Kidney tubule cell (primary cell): ENCODE measurements at regions not wholly inside any gene's neighbourhood (a gene's known extent, or its start where the extent isn't known, plus 50 kb on each side); places are given as distances from the start of the nearest gene placed in this dataset.
"Not testable (repeated sequence)": the region's sequence is repeated elsewhere in the genome, so short reads cannot be mapped to it uniquely, and the experiment has no call there.

Experiments used
- DNase-seq: peaks from one replicate; pipeline ENCODE4 v3.0.0-alpha.2; 2018; ENCODE audit warnings: low spot score

DNA sequence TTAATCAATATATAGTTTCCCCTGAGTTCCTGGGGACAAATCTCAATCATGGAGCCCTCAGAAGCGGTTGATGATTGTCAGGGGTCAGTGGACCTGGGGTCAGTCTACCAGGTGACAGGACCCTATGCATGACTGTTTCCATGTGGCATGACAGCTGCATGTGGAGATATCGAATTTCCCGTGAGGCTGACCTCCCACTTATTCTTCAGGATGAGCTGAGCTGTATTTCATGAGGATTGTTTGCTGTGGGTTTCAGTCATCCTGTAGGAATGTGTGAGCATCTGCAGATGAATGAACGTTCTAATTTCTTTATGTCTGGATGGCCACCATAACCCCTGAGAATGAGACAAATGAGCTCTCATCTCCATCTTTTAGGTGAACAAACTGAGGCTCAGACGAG, 93.0 kb upstream of the HES1 start:
- peak; percentile 85 for DNase-seq

- peak; percentile 82 for DNase-seq
Measured at GRCh38 chr3:194043516-194043915, 92.4 kb upstream of the HES1 start.

DNA sequence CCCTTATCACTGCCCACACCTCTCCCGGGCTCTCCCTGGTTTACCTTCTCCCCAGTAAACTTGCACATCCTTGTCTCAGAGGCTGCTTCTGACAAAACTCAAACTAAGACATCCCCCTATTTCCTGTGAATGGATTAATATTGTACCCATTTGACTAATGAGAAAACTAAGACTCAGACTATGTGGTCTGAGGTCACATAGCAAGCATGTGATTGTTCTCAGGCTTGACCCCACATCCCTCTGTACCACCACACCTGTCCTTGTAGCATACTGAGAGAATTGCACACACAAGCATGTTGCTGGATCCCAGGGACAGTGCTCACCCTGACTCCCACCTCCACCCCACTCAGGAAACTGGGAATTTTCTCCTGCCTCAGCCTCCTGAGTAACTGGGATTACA, 90.7 kb upstream of the HES1 start:
- DNase-seq, result peak; percentile 79

DNA sequence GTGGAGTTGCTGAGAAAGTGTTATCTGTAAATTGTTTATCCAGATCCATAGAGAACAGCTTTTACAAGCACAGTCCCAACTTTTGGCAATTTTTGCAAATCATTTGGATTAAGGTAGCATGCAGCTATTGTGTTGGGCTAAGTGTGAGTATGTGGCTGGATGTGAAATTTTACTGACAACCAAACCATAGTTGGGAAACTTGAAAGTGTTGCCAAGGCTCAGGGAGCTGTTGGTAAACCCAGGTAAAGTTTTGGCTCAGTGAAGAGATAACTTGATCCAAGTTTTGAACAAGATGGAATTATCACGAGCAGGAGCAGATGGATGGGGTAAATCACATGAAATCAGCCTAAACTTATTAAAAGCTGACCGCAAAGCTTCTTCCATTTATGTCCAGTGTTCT, 90.0 kb upstream of the HES1 start:
- no peak for DNase-seq

- no peak for DNase-seq
Measured at GRCh38 chr3:194046531-194046930, 89.4 kb upstream of the HES1 start.

DNA sequence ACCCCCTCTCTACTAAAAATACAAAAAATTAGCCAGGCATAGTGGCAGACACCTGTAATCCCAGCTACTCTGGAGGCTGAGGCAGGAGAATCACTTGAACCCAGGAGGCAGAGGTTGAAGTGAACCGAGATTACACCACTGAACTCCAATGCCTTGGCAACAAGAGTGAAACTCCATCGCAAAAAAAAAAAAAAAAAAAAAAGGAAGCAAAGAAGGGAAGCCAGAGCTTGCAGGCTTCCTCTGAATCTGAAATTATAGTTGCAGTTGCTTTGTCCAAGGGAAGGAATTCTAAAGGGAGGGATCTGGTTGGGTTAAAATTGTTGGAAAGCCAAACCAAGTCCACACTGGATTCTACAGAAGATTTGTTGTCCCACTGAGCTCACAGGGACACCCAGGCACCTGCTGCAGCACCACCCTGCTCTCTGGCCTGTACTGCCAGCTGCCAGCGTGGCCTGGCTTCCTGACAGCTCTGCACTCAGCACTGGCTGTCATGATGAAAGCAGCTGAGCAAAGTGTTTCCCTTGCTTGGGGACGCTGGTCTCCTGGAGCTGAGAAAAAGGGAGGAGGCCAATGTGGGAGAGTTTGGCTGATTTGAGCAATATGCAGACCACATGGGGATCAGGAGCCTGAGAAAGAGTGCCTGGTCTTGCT, 88.8 kb upstream of the HES1 start:
- no peak for DNase-seq

DNA sequence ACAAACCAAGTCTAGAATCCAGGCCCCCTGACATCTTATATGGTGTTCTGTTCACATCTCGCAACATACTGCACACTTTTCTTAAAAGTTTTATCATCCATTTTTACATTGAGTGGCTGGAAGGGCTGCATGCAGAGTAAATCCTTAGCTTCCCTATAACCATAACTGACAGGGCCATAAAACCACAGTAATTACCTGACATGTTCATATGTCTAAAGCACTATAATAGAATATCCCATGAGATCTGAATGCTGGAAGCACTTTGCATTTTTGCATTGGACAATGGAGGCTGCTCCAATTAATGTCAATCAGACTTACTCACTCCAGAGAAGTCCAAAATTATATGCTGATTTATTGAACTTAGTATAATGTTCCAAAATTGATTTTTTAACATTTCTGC, 86.6 kb upstream of the HES1 start:
- DNase-seq, result no peak

DNA sequence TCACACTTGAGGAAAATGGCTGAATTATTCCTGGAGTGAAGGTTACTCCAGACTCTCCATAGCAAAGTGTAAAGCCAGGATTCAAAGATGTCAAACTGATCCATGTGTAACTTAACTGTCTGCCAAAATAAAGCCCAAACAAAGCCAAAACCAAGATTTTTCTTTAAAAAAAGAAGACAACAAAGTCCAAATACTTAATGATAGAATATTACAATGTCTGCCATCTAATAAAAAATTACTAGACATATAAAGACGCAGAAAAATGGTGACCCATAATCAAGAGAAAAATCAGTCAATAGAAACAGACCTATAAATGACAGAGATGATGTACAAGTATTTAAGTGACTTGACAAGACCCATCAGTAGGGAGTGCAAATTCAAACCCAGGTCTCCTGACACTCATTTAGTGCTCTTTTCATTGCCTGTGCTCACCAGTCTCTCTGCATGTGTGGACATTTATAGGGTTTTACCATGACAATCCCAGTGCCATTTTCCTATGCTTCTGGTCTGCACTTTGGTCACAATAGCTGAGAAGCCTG, 85.1 kb upstream of the HES1 start:
- DNase-seq, result no peak

DNA sequence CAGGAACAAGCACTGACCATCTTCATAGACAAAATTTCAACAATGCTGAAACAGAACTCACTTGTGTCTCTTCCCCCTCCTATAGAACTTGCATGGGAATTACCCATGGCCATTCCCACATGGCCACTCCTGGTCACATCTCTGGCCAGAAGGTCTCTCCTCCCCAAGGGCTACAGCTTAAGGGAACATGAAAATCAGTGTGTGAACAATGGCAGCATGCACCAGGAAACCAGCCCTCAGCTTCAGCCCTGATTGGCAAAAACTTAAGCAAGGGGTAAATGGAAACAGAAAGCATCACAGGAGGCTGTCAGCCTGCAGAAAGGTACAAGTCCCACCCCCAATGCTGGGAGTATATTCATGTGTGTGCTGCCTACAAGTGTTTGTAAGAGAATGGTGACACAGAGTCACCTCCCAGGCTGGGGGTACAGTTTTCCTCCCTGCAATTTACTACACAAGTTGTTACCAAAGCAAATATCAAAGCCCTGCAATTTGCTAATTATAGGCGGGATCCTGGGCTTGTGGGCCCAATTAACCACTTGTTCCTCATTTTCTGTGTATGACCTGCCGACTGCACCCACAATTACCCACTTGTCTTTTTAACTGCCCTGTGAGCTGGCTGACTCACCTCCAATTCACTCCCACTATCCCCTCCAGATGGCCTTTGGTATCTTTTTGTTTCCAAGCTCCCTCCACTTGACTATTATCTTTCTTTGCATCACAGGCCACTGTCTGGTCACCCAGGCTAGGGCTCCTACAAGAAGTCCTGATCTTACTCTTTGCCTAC, 84.4 kb upstream of the HES1 start:
- DNase-seq, result no peak

- no peak for DNase-seq
Measured at GRCh38 chr3:194053136-194053535, 82.8 kb upstream of the HES1 start.

DNA sequence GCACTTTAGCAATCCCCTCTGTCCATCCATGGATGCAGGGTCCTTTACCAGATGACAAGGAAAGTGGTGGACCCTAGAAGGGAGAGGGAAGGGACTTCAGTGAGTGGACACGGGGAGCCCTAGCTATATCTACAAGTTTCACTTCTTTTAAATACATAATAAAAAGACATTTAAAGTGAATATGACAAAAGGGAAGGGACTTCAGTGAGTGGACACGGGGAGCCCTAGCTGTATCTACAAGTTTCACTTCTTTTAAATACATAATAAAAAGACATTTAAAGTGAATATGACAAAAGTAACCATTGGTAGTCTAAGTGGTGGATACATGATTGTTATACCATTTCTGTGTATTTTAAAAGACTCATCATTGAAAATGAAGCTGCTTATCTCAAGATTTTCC, 81.9 kb upstream of the HES1 start:
- no peak for DNase-seq

DNA sequence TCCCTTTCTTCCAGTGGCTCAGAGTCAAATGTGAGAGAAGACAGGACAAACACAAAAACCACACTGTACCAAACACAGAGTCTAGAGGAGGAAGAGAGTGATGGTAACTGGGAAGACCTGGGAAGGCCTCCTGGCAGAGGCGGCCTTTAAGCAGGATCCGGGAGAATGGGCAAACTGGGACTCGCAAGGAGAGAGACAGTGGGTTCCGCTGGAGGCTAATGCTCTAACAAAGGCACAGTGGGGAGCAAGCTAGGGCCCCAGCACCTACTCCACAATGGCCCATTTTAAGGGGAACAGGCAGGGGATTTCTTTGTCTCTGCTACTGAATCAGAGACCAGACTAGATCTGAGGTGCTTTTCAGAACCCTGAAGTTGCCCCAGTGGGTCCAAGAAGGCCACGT, 81.4 kb upstream of the HES1 start:
- no peak for DNase-seq

- DNase-seq, result no peak
Measured at GRCh38 chr3:194054961-194055360, 81.0 kb upstream of the HES1 start.

DNA sequence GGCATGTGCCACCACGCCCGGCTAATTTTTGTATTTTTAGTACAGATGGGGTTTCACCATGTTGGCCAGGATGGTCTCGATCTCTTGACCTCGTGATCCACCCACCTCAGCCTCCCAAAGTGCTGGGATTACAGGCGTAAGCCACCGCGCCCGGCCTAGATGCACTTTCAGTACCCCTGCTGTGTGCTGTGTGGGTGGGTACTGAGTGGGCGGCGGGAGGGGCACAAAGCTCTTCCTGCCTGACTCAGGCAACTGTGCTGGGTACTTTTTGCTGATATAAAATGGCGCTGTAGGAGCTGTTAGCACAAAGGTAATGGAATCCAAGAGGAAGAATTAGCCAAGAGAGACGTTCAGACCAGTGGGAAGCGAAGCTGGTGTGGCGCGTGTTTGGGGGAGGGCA, 79.6 kb upstream of the HES1 start:
- DNase-seq, result not testable (repeated sequence)

GRCh38 chr3:194056731-194057415, 79.1 kb upstream of the HES1 start:
- DNase-seq, result no peak

DNA sequence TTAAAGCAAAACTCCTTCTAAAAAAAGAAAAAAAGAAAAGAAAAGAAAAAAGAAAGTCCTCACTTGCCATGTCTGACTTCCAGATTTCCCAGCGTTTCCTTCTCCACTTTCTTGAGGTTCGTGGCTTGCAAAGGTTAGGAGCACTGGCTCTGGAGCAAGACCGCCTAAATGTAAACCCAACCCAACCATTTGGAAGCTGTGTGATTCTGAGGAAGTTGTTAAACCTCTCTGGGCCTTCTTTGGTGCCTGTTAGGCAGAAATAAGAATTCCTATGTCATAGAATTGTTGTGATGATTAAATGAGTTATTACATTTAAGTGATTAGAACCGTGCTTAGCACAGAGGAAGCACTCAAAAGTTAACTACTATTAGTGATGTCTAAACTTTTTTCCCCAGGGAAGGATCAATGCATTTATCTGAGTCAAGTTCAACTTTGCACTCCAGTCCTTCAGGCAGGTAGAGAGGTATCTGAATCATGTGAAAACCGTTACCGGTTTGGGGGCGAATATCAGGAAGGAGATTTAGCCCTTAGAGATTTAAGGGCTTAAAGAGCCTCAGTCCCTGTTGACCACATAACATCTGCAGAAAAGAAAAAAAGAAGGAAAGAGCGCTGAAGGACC, 78.3 kb upstream of the HES1 start:
- no peak for DNase-seq

DNA sequence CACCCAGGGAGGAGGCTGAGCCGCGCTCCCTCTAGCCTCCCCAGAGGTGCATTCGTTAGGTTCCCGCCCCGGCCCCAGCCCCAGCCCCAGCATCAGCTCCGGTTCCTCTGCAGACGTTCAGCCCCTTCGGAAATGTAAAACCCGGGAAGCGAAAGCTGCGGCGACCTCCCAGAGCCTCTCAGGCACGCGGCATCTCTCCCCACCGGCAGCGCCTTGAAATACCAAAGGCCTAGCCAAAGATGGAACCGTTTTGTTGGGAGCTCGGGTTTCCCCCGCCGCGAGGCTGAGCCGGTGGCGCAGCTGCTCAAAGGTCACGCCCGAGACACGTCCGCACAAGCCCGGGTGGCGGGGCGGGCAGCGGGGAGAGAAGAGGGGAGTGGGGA, 77.8 kb upstream of the HES1 start:
- DNase-seq, result peak; percentile 43

- DNase-seq, result no peak
Measured at GRCh38 chr3:194058753-194059152, 77.2 kb upstream of the HES1 start.

DNA sequence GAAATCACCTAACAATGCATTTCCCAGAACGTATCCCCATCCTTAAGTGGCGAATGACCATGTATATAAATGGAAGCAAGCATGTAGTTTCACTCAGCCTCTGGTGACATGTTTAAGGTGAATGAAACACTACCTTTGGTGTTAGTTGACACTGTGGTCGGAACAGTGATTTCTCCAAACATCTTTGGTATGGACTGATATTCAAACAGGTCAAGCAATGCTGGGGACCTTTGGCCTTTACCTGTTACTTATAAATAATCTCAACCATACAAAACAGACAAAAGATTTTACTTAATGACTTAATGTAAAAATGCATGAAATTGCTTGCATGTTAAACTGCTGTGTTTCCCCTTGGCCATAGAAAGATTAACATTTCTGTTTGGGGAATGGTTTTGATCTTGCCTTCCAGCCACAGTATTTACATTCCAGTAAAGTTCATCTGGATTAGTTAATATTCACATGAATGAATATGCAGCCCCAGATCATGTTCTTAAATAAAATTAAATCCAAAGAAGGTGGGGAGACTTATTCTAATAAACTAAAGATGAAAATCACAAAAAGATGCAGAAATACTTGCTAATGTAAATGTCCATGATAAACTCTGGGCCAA, 74.4 kb upstream of the HES1 start:
- DNase-seq, result no peak

- DNase-seq, result no peak
Measured at GRCh38 chr3:194062830-194063229, 73.1 kb upstream of the HES1 start.

GRCh38 chr3:194064380-194065332, 71.3 kb upstream of the HES1 start:
- no peak for DNase-seq
